Tibial nerve (tissue), 4 donors: ENCODE measurements at regions not wholly inside any gene's neighbourhood (a gene's known extent, or its start where the extent isn't known, plus 50 kb on each side); places are given as distances from the start of the nearest gene placed in this dataset.

Source experiments
- DNase-seq, 2 donors: peaks; one replicate each; pipeline ENCODE4 v3.0.0-alpha.2; 2019; ENCODE audit warnings: low spot score in 2 of 2
- H3K27ac ChIP-seq, 4 donors: fragments of 200-600 bp; sonication (generic) in 3 of 4; one replicate each; pipeline ENCODE4 v1.5.1; 2017 to 2019; ENCODE audit warnings: mild to moderate bottlenecking in 1 of 4
- H3K27me3 ChIP-seq, 2 donors: fragments of 200-600 bp; sonication (generic) in 1 of 2; one replicate each; pipeline versions ENCODE4 v1.5.1 to v1.6.0; 2017 to 2019
- H3K36me3 ChIP-seq, 3 donors: fragments of 200-600 bp; sonication (generic); one replicate each; pipeline ENCODE4 v1.5.1; 2018 to 2019
- H3K4me1 ChIP-seq, 4 donors: fragments of 200-600 bp; sonication (generic) in 3 of 4; one replicate each; pipeline ENCODE4 v1.5.1; 2017 to 2019
- H3K4me3 ChIP-seq, 4 donors: fragments of 200-600 bp; sonication (generic) in 3 of 4; one replicate each; pipeline ENCODE4 v1.5.1; 2017 to 2019; ENCODE audit warnings: mild to moderate bottlenecking in 1 of 4, moderate library complexity in 1 of 4
- H3K9me3 ChIP-seq, 4 donors: fragments of 200-600 bp; sonication (generic) in 3 of 4; one replicate each; pipeline ENCODE4 v1.5.1; 2017 to 2019
- CTCF ChIP-seq, 5 experiments: fragments of 200-600 bp in 3 of 5; fragments of 450-650 bp in 2 of 5; sonication (generic) in 3 of 5; IDR thresholded peaks; one replicate each; pipeline ENCODE4 v1.5.1; 2016 to 2019; ENCODE audit warnings: antibody characterized with exemption in 5 of 5, mild to moderate bottlenecking in 3 of 5, moderate library complexity in 2 of 5
- EP300 ChIP-seq, 2 donors: sonication (generic); formaldehyde crosslinking; IDR thresholded peaks; one replicate each; pipeline ENCODE4 v1.6.1; 2017; ENCODE audit warnings: antibody characterized with exemption in 2 of 2, mild to moderate bottlenecking in 1 of 2
- POLR2A ChIP-seq, 2 donors: fragments of 450-650 bp; IDR thresholded peaks; one replicate each; pipeline ENCODE4 v1.6.1; 2017; ENCODE audit warnings: antibody characterized with exemption in 2 of 2, mild to moderate bottlenecking in 2 of 2, moderate library complexity in 2 of 2
- WGBS, 2 donors: methylation state at CpG; one replicate each; pipeline ENCODE4 v1.1.5; 2018; 5-methylcytosine and 5-hydroxymethylcytosine counted together

GRCh38 chr5:107274571-107274970 is 396.2 kb downstream of the EFNA5 start:
- TF ChIP-seq CTCF (IDR thresholded peaks at IDR 0.05), result no peak
- no peak for TF ChIP-seq POLR2A (IDR thresholded peaks at IDR 0.05)
- TF ChIP-seq EP300 (IDR thresholded peaks at IDR 0.05), result no peak
- WGBS, 2 donors, result 96 to 100% methylated on average over 1 of the region's 1 CpG
- Histone ChIP-seq H3K4me1 (no peaks in the 10 kb centered on the region), H3K27me3 (no peaks in the 10 kb centered on the region), H3K4me3 (no peak overlapping the region), H3K9me3 (no peaks in the 10 kb centered on the region), H3K36me3 (no peaks in the 10 kb centered on the region), H3K27ac (no peak overlapping the region)
- no peak for DNase-seq

GRCh38 chr5:107272954-107273353 is 397.8 kb downstream of the EFNA5 start:
- Histone ChIP-seq H3K27me3 (no peaks in the 10 kb centered on the region), H3K9me3 (no peaks in the 10 kb centered on the region), H3K4me3 (no peak overlapping the region), H3K36me3 (no peaks in the 10 kb centered on the region), H3K27ac (no peak overlapping the region), H3K4me1 (no peaks in the 10 kb centered on the region)
- WGBS, 2 donors, result 81 to 85% methylated on average over 4 of the region's 4 CpGs
- no peak for DNase-seq
- no peak for TF ChIP-seq CTCF (IDR thresholded peaks at IDR 0.05)
- TF ChIP-seq EP300 (IDR thresholded peaks at IDR 0.05), result no peak
- TF ChIP-seq POLR2A (IDR thresholded peaks at IDR 0.05), result no peak

GRCh38 chr5:107272509-107272908 is 398.2 kb downstream of the EFNA5 start:
- Histone ChIP-seq H3K9me3 (no peaks in the 10 kb centered on the region), H3K27ac (no peak overlapping the region), H3K36me3 (no peaks in the 10 kb centered on the region), H3K4me3 (no peak overlapping the region), H3K4me1 (no peaks in the 10 kb centered on the region), H3K27me3 (no peaks in the 10 kb centered on the region)
- 78 to 84% methylated on average over 3 of the region's 3 CpGs for WGBS, 2 donors
- no peak for DNase-seq
- TF ChIP-seq POLR2A (IDR thresholded peaks at IDR 0.05) (no peak), CTCF (IDR thresholded peaks at IDR 0.05) (no peak), EP300 (IDR thresholded peaks at IDR 0.05) (no peak)

- no peaks in the 10 kb centered on the region for H3K27me3 ChIP-seq
- no peaks in the 10 kb centered on the region for H3K9me3 ChIP-seq
- H3K4me3 ChIP-seq, result no peak overlapping the region
- H3K27ac ChIP-seq, result no peak overlapping the region
- DNase-seq, result no peak
- 95 to 98% methylated on average over 1 of the region's 1 CpG for WGBS, 2 donors
- H3K4me1 ChIP-seq, result no peaks in the 10 kb centered on the region
- H3K36me3 ChIP-seq, result no peaks in the 10 kb centered on the region
- TF ChIP-seq CTCF (IDR thresholded peaks at IDR 0.05) (no peak), EP300 (IDR thresholded peaks at IDR 0.05) (no peak), POLR2A (IDR thresholded peaks at IDR 0.05) (no peak)
Observed at GRCh38 chr5:107271682-107272350, 398.9 kb downstream of the EFNA5 start.

- H3K4me3 ChIP-seq, result no peak overlapping the region
- whole genome bisulfite sequencing, 2 donors, result 92 to 93% methylated on average over 1 of the region's 1 CpG
- H3K36me3 ChIP-seq, result no peaks in the 10 kb centered on the region
- no peaks in the 10 kb centered on the region for H3K27me3 ChIP-seq
- H3K9me3 ChIP-seq, result no peaks in the 10 kb centered on the region
- H3K4me1 ChIP-seq, result no peaks in the 10 kb centered on the region
- TF ChIP-seq EP300 (IDR thresholded peaks at IDR 0.05) (no peak), POLR2A (IDR thresholded peaks at IDR 0.05) (no peak), CTCF (IDR thresholded peaks at IDR 0.05) (no peak)
- H3K27ac ChIP-seq, result no peak overlapping the region
- no peak for DNase-seq
Observed at GRCh38 chr5:107270561-107270960, 400.2 kb downstream of the EFNA5 start.
